GM12864 (cell line): ENCODE measurements at regions not wholly inside any gene's neighbourhood (a gene's known extent, or its start where the extent isn't known, plus 50 kb on each side); places are given as distances from the start of the nearest gene placed in this dataset.
A peak's percentile ranks its signal among the peaks of the same experiment; 100 is the strongest.

Experiments
- DNase-seq: peaks from one replicate; pipeline ENCODE4 v3.0.0-alpha.2; 2011; ENCODE audit warnings: low read depth
- H3K4me3 ChIP-seq: 2 replicates; pipeline ENCODE4 v1.5.1; 2011; ENCODE audit warnings: mild to moderate bottlenecking, low read depth, low read length, control low read depth
- CTCF ChIP-seq: IDR thresholded peaks from 2 replicates; pipeline ENCODE4 v1.5.1; 2011; ENCODE audit warnings: low read depth, mild to moderate bottlenecking, moderate library complexity, low read length, control low read depth, inconsistent platforms; ENCODE audit errors: missing control alignments

GRCh38 chr9:108273988-108274387 lies 581.8 kb downstream of the ACTL7B start:
- no peak for TF ChIP-seq CTCF
- H3K4me3 ChIP-seq: no peak overlapping the region
- DNase-seq: no peak

- no peak overlapping the region for H3K4me3 ChIP-seq
- DNase-seq: no peak
- peak; percentile 52 for TF ChIP-seq CTCF
Observed at GRCh38 chr9:108272349-108272899, 583.4 kb downstream of the ACTL7B start.

- no peak for DNase-seq
- H3K4me3 ChIP-seq: no peak overlapping the region
- TF ChIP-seq CTCF: no peak
Observed at GRCh38 chr9:108271646-108272348, 584.0 kb downstream of the ACTL7B start.

- no peak for DNase-seq
Observed at GRCh38 chr9:108271236-108271635, 584.5 kb downstream of the ACTL7B start.

GRCh38 chr9:108270561-108270960 lies 585.2 kb downstream of the ACTL7B start:
- TF ChIP-seq CTCF: no peak
- DNase-seq: no peak
- H3K4me3 ChIP-seq: no peak overlapping the region

More at GRCh38 chr9:108271236-108271635, 584.5 kb downstream of the ACTL7B start:
- no peak for TF ChIP-seq CTCF
- H3K4me3 ChIP-seq: no peak overlapping the region

GRCh38 chr9:108270051-108270450 lies 585.7 kb downstream of the ACTL7B start:
- TF ChIP-seq CTCF: no peak
- H3K4me3 ChIP-seq: no peak overlapping the region
- DNase-seq: no peak

GRCh38 chr9:108269371-108269770 lies 586.4 kb downstream of the ACTL7B start:
- H3K4me3 ChIP-seq: no peak overlapping the region
- no peak for TF ChIP-seq CTCF
- DNase-seq: no peak
